Left hindlimb (tissue), 1 donor: ENCODE measurements at regions not wholly inside any gene's neighbourhood (a gene's known extent, or its start where the extent isn't known, plus 50 kb on each side); places are given as distances from the start of the nearest gene placed in this dataset.

Source experiments
- DNase-seq: peaks from one replicate; pipeline ENCODE4 v3.0.0-alpha.2; 2018

DNA sequence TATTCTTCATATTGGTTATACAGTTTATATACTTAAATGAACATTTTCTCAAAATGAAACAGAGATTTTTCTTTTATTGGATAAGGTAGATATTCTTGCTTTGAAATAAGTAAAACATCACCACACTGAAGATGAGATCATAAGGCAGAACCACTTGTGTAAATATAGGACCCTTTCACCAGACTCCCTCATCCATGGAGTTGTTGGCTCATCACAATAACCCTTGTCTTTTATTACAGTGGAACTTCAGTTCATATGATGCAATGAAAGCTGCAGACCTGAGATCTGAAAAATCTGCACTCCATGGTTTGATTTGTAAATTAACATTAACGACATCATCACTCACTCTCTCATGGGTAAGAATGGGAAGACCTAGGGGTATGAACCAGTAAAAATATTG lies 51.9 kb upstream of the DBX2 start:
- DNase-seq: no peak

DNA sequence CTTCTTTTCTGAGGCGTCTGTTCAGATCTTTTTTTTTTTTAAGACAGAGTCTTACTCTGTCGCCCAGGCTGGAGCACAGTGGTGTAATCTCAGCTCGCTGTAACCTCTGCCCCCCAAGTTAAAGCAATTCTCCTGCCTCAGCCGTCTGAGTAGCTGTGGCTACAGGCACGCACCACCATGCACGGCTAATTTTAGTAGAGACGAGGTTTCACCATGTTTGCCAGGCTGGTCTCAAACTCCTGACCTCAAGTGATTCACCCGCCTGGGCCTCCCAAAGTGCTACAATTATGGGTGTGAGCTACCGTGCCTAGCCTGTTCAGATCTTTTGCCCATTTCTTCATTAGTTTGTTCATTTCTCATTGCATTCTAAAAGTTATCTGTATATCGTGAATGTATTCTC lies 55.1 kb upstream of the DBX2 start:
- no peak for DNase-seq

DNA sequence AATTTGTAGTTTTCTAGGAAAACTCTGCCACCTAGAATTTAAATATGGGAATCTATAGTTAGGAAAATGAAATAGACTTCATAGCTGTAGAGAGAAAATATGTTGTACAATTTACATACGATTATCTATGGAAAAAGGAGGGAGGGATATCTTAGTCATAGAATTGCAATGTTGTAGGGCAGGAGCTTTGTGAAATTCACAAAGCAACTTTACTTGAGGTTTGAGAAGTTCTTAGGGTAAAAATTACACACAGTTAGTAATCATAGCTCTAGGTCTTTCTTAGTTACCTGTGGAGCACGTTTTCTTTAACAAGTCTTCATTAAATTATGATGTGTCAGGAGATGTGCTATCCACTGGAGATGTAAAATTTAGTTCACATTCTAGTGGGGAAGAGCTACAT lies 61.4 kb upstream of the DBX2 start:
- DNase-seq: no peak

DNA sequence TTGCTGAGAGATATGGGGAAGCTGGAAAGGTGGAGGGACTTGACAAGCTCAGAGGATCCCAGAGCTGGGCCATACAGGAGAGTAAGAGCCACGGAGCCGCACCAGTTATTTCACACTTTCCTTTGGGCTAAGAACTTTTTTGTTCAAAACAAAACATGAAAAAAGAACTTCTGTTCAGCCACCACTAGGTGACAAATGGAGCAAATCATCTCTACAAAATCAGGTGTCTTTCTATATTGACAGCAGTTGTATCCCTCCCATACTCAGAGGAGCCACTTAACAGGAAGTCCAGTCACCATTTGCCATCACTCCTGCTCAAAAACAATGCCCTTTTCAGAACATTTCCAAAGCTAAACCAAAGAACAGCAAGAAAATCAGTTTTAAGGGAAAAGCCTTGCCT lies 70.3 kb upstream of the DBX2 start:
- no peak for DNase-seq

DNA sequence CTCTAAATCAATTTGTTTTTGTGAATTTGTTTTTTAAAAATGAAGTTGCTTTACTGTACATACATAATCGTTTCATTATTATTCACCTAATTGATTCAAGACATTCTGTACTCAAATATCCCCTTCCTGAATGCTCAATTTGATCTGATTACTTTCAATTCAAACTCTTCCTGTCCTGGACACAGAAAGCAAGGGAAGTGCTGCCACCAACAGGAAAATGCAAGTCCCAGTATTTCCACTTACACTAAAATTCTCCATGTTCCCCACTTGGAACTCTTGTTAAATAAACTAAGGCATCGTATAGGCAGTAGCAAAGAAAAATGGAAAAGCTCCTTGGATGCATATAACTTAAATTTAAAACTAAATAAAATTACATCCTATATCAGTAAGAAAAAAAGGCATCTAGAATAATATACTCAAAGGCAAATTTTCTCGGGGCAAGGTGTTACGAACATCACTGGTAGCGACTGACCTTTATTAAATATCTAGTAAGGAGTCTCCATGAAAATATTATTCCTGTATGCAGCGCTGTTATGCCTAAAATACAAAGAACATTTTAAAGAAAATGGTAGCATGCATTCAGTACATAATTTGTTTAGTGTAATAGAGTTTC lies 72.0 kb upstream of the DBX2 start:
- no peak for DNase-seq

DNA sequence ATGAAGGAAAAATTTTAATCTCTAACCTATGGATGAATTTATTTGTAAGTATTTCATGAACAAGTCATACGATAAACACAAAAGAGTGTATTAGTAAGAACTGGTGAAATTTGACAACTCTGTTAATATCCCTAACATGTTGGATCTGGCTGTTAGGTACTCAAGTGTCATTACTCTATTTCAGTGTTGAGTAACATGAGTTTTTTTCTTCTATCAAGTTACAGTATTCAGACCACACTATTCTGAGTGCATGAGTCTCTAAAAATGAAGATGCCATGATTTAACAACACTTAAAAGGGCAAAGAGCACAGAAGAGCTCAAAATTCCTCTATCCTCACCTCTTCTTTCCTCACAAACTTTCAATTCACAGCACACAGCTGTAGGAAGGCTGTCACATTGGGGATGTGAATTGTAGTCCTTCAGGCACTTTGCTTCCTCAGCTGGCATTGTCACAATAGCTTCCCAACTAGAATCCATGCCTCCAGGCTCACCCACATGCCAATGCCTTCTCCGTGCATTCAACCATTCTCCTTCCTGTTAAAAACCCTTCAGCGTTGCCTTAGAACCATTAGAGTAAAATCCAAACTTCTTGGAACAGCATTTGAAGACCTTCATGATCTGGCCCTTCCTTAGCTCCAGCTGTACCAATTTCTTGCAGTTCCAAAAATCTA lies 73.7 kb upstream of the DBX2 start:
- DNase-seq: no peak

DNA sequence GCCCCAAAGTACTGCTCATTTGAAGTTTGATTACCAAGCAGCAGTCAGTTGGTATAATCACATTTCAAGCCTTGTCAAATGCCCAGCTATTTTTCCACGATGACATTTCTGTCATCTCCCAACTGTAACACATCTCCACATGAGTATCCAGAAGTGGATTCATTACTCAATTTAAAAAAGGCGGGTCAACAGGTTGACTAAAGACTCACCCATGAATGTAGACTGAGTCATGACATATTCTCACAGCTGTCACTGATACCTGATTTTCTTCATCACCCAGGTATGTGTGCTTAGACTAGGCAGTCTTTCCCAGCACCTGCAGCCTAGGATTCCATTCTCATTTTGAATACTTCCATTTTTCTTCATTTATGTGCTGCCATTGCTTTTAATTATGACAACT lies 75.1 kb upstream of the DBX2 start:
- DNase-seq: no peak

DNA sequence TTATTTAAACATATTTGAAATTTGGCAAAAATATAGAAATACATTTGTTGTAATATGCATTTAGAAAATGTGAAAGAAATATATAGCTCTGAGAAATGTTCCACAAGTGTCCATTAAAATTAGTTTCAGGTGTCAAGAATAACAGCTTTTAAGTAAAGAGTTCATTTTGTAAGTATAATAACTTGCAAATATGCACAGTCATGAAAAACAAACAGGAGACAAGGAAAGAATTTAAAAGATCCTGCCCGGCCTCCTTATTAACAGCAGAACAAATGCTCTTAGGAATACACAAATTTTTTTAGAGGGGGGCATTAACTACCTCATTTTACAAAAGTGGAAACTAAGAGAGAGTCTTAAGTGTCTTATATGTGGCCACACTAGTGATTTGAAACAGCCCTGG lies 77.7 kb upstream of the DBX2 start:
- DNase-seq: no peak

DNA sequence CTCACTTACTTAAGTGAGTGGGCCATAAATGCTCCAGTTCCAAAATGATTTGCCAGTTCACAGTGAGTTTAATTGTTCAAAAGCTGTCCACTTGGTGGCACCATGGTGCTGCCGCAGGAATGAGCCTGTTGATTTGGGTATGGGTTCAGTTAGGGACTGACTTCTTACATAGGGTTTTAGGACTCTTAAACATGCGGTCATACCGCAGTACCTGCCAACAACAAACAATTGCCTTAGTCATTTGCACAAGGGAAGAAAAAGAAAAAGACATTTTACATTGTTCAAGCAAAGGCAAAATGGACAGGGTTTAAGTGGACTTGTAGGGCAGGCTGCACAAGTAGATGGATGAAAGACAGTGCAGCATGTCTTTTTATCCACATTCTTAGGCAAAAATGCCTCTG lies 80.0 kb upstream of the DBX2 start:
- peak; percentile 44 for DNase-seq

DNA sequence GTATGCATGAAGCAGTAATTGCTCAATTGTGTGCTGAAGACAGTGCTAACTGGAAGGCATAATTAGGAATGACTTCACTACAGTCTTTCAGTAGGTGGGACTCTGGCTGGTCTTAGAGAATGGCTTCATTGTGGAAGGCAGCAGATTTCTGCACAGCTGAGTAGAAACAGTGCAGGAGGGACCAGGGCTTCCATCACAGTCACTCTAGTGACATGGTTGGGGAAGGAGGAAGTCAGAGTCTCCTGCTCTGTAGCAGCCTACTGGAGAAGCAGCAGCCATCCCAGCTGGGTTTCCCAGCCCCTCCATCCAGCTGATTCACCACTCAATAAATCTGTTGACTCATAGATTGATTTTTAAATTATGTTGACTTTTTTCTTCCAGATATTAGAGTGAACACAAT lies 80.6 kb upstream of the DBX2 start:
- DNase-seq: no peak

DNA sequence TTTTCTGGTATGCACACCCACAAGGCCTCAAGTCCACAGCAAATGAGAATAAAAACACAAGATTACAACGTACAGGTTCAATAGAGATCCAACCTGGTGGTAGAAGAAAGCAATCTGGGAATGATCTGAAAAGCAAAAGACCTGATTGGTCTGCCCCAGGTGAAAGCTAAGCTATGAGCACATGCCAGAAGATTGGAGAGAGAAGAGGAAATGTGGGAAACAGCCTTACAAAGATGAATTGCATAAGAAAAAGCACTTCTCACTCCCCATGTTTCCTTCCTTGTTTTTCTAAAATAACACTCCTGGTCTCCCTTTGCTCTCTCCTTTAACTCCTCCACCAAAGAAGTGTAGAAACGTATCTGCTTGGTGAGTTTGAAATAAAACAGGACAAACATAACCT lies 77.3 kb upstream of the ANO6 start:
- DNase-seq: no peak

DNA sequence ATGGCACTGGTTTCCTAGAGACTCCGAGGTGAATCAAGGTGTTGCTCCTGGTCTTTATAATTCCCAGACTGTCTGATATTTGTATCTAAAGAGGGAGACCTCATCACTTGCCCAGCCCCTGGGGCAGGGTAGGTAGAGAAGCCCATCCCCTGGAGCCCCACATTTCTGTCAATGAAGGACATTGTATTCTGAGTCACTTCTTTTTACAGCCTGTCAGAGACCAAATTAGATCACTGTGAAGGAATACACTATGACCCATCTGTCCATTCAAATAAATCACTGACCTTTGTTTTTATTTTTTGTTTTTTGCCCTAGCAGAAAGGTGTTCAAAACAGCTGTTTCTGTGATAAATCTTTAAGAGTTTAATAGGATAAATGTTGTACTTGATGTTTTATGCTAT lies 67.9 kb upstream of the ANO6 start:
- no peak for DNase-seq

DNA sequence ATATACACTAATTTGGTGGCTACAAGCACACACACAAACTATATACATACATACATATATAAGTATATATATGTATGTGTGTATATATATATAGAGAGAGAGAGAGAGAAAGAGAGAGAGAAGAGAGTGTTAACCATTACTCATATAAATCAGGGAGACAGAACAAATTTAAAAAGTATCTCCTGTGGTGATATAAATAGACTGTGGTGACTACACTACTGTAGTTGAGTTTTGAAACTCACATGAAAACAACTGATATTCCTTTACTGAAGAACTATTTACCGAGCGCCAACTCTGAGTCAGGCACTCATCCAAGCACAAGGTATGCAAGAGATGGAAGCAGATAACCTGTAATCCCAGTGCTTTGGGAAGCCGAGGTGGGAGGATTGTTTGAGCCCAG lies 67.3 kb upstream of the ANO6 start:
- no peak for DNase-seq

DNA sequence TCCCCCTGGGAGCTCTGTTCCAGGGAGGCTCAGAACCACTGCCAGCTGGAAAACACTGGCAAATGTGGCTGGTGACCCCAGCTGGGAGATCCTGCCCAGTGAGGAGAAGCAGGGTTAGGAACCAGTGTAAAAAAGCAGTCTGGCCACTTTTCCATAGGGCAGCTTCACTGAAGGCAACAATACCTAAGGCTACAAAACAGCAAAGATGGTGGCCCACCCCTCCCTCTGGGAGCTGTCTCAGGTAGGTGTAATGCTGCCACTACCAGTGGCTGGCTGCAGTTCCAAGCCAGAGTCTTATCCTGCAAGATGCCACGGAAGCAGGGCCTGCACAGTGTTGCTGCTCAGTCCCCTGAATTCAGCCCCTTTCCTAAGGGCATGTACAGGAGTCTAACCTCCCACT lies 50.6 kb upstream of the ANO6 start:
- no peak for DNase-seq

DNA sequence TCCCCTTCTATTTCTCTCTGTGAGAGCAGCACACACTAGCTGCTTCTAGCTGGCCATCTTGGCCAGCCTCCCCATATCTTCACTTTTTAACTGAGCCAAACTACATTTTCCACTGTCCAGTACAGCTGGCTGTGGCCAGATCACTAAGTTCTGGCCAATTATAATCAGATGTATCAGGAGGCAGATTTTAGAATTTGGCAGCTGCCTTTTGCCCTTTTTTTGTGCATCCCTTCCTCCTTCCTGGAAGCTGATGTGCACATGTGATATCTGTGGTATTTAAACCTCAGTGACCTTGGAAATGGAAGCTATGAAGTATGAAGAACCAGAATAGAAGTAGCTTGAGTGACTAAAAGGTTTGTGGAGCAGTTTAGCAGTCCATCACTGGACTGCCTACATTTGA lies 49.8 kb upstream of the ANO6 start:
- no peak for DNase-seq
